GM12892 (cell line): ENCODE measurements at regions not wholly inside any gene's neighbourhood (a gene's known extent, or its start where the extent isn't known, plus 50 kb on each side); places are given as distances from the start of the nearest gene placed in this dataset.
"Not testable (repeated sequence)": the region's sequence is repeated elsewhere in the genome, so short reads cannot be mapped to it uniquely, and the experiment has no call there.

Experiments
- DNase-seq: peaks from one replicate; pipeline ENCODE4 v3.0.0; 2011; ENCODE audit not compliant: insufficient read length
- FAIRE-seq: peaks from 2 replicates; lab custom pipeline; 2011; peaks lifted over from hg19 to GRCh38; lab: Jason Lieb, UNC
- POLR2A ChIP-seq: IDR thresholded peaks from 2 replicates; pipeline ENCODE4 v1.6.1; 2011; ENCODE audit warnings: low read depth, low read length, control low read depth
- POLR2AphosphoS5 ChIP-seq: IDR thresholded peaks from 2 replicates; pipeline ENCODE4 v1.6.1; 2011; ENCODE audit warnings: low read depth, low read length, control low read depth
- TAF1 ChIP-seq: IDR thresholded peaks from 2 replicates; pipeline ENCODE4 v1.6.1; 2011; ENCODE audit warnings: low read depth, mild to moderate bottlenecking, control low read depth, low read length, borderline replicate concordance

DNA sequence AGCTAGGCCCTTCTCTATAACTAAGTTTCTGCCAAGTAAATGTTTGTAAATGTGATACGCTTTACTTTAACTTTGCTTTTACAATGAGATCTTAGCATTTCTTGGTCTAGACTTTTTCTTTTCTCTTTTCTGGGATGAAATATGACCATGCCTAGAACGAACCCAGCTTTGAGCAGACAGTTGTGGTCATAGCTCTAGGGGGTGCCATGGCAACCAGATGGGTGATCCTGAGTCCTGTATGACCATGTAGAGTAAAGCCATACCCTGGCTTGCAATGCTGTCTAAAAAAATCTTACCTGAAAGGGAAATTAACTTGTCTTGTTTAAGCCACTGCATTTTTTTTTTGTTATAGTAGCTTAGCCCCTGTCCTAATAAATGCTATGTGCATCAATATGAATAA is 956.3 kb downstream of the SLC4A3 start:
- FAIRE-seq, result no peak
- no peak for DNase-seq
- TF ChIP-seq POLR2AphosphoS5 (no peak), TAF1 (no peak), POLR2A (no peak)

GRCh38 chr2:220585241-220585640 is 957.8 kb downstream of the SLC4A3 start:
- no peak for DNase-seq
- TF ChIP-seq TAF1, result no peak
- no peak for TF ChIP-seq POLR2AphosphoS5
- no peak for TF ChIP-seq POLR2A
- no peak for FAIRE-seq

DNA sequence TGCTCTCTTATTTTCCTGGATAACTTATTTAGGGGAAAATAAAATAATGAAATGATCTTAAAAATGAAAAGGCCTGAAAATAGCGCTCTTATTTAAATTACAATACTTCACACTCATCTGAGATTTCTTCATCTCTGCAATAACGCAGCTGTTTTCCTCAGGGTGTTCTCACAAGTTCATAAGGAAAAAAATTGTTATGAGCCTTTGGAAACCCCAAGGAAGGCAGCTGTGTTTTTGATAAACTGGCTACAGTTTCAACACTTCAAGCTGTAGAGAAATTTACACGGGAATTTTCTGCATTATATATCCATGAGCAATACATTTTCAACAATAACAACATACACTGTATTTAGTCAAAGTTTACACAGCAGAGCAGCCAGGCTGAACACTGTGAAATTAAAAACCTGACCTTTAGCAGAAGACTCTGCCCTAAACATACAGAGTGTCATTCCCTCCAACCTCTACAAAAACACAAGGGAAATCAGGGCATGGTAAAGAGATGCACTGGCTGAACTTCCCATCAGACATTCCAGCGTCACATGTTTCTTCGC is 959.6 kb downstream of the SLC4A3 start:
- FAIRE-seq (no peak), DNase-seq (no peak)
- TF ChIP-seq POLR2A, result no peak
- no peak for TF ChIP-seq TAF1
- TF ChIP-seq POLR2AphosphoS5, result no peak

- FAIRE-seq (no peak), DNase-seq (no peak)
- TF ChIP-seq POLR2A (no peak), POLR2AphosphoS5 (no peak), TAF1 (no peak)
Measured at GRCh38 chr2:220588148-220588547, 960.7 kb downstream of the SLC4A3 start.

GRCh38 chr2:220590476-220590875 is 963.0 kb downstream of the SLC4A3 start:
- DNase-seq, result no peak
- TF ChIP-seq POLR2AphosphoS5 (no peak), TAF1 (no peak), POLR2A (no peak)
- FAIRE-seq, result no peak

DNA sequence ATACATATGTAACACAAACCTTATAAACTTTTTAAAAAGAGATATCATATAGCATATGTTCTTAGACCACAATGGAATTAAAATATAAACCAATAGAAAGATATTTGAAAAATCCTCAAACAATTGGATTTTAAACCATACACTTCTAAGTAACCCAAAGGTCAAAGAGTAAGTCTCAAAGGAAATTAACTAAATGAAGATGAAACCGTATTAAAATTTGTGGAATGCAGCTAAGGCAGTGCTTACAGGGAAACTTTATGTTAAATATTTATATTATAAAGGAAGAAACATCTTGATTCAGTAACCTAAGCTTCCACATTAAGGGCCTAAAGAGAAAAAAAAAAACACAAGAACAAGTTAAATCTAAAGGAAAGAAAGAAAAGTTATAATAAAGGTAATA is 966.1 kb downstream of the SLC4A3 start:
- DNase-seq, result no peak
- no peak for FAIRE-seq
- TF ChIP-seq POLR2AphosphoS5, result no peak
- no peak for TF ChIP-seq TAF1
- TF ChIP-seq POLR2A, result no peak

- FAIRE-seq (no peak), DNase-seq (no peak)
- TF ChIP-seq POLR2AphosphoS5 (no peak), POLR2A (no peak), TAF1 (no peak)
Measured at GRCh38 chr2:220601674-220602073, 970.4 kb downstream of the EPHA4 start.

DNA sequence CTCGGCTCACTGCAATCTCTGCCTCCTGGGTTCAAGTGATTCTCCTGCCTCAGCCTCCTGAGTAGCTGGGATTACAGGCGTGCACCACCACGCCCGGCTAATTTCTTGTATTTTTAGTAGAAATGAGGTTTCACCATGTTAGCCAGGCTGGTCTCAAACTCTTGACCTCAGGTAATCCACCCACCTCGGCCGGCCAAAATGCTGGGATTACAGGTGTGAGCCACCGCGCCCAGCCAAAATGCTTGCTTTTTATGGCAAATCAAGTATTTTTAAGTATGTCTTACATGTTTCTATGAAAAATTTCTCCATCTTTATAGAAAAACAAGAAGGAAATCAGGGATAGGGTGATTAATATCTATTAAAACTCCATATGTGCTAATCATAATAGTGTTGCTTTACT is 959.1 kb downstream of the EPHA4 start:
- FAIRE-seq, DNase-seq: not testable (repeated sequence)

GRCh38 chr2:220614064-220614463 is 958.0 kb downstream of the EPHA4 start:
- FAIRE-seq (no peak), DNase-seq (no peak)
- no peak for TF ChIP-seq TAF1

DNA sequence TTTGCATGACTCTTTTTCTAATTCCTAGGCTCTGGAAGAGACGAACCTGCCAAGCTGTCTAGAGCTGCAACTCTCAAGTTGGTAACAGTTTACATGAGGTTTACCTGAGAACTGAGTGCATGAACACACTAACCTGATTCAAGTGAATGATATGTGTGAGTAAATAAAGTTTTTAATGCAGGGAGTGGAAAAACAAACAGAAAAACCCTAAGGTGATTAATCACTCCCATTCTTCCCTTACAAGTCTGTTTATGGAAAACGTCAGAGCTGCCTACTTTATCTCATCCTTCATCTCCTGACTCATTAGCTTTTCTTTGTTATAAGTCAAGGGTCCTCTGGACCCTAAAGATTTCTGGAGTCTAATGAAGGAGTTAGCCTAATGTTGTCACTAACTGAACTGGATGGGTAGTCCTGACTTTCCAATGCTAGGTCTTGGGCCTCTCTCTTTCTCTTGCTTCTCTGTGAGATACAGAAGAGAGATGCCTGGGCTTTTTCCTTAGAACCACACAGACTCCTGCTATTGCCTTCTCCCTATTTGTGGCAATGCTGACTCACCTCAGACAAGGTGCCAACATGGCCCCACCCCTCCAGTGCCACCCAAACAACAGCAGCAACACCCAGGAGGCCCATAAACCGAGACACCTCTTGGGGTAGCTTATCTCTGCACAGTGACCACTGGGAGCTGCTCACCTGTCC is 952.4 kb downstream of the EPHA4 start:
- no peak for FAIRE-seq

GRCh38 chr2:220626603-220627002 is 945.5 kb downstream of the EPHA4 start:
- TF ChIP-seq POLR2A (no peak), POLR2AphosphoS5 (no peak), TAF1 (no peak)
- no peak for FAIRE-seq
- no peak for DNase-seq

More for the DNA sequence above, 952.4 kb downstream of the EPHA4 start:
- TF ChIP-seq TAF1 (no peak), POLR2A (no peak), POLR2AphosphoS5 (no peak)
- no peak for DNase-seq

GRCh38 chr2:220628252-220628651 is 943.9 kb downstream of the EPHA4 start:
- FAIRE-seq (no peak), DNase-seq (no peak)
- TF ChIP-seq POLR2A (no peak), POLR2AphosphoS5 (no peak), TAF1 (no peak)

GRCh38 chr2:220641137-220641536 is 931.0 kb downstream of the EPHA4 start:
- FAIRE-seq, result no peak
- DNase-seq, result no peak
- TF ChIP-seq POLR2AphosphoS5 (no peak), POLR2A (no peak), TAF1 (no peak)

- DNase-seq (no peak), FAIRE-seq (no peak)
- TF ChIP-seq TAF1, result no peak
Measured at GRCh38 chr2:220646424-220646823, 925.7 kb downstream of the EPHA4 start.
